ENCODE measurements at regions not wholly inside any gene's neighbourhood (a gene's known extent, or its start where the extent isn't known, plus 50 kb on each side); places are given as distances from the start of the nearest gene placed in this dataset.
"Not testable (repeated sequence)": the region's sequence is repeated elsewhere in the genome, so short reads cannot be mapped to it uniquely, and the experiment has no call there.

DNA sequence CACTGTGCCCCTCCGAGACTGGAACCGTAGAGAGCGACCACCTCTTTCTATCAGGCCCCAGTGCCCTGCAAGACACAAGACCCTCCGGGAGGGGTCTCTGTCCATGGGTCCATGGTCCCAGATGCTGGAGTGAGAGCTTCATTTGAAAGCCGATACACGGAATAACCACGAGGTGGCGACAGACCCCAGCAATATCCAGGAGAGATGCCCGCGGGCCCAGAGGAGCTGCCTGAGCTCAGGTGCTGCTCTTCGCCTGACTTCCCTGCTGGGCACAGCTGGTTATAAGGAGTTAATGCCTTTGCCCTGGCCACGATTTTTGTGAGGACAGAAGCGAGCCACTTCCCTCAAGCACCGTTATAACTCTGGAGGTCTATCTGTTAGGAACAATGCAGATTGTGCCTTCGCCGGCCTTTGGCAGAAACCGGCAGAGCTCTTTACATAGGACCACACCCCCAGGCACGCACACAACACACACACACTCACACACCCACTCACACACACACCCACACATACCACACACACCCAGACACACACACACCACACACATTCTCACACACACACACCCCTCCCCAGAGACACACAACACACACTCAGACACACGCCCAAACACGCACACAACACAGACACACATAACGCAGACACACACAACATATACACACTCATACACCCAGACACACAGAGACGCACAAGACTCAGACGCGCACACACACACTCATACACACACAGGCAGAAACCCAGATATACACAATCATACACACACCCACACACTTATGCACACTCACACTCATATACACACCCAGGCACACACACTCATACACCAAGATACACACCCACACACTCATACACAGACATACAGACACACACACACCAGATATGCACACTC lies 436.4 kb downstream of the SOX9 start:
- DNase-seq (ENCODE audit: low spot score), result peak; percentile 49

DNA sequence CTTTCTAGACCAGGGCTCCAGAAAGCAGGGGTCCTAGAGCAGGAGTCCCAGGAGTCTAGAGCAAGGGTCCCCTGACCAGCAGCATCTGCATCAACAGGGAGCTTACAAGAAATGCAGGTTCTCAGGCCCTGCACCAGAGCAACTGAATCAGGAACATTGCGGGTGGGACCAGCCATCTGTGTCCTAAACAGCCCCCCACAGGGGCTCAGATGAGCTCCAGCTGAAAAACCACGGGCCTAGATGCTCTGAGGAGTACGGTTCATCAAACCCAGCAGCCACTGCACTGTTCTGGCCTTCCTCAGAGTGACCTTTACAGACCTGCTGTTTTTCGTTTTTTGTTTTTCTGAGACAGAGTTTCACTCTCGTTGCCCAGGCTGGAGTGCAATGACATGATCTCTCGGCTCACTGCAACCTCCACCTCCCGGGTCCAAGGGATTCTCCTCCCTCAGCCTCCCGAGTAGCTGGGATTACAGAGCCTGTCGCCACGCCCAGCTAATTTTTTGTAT lies 438.2 kb downstream of the SOX9 start:
- DNase-seq (ENCODE audit: low spot score), result no peak

DNA sequence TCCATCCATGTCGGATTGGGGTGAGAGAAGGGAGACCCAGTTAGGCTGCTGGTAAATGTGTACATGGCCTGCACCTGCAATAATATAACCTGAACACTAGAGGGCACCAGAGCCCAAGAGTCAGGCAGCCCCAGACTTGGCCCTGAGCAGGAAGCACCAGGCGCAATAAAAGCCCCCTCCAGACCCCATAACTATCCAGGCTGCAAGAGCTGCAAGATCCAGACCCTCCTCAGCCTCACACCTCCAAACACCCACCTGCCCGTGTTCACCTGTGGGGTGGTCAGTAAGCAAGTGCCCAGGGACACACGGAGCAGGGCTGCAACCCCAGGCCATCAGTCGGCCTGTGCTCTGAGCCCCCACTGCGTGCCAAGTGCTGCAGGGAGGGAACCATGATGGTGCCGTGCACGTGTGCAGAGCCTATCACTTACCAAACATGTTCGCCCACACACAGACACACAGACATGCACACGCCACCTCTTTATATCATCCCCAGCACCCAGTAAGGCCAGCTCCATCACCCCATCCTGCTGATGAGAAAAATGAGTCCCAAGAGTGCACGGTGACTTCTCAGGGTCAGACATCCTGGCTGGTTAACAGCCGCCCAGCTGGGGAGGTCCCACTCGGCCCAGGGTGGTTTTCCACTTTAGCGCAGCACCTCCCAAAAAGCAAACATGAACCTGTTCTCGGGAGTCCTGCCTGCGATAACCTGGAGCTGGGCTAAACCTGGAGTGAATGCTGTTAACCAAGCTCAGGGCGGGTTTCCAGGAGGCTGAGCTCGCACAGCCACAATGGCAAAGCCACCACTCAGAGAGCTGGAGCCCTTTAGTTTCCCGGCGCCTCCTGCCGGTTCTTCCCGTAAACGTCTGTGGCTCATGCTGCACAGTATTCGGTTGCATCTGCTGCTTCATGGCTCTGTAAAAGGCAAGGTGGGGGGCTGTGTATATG lies 439.8 kb downstream of the SOX9 start:
- peak; percentile 43 for DNase-seq (ENCODE audit: low spot score)

DNA sequence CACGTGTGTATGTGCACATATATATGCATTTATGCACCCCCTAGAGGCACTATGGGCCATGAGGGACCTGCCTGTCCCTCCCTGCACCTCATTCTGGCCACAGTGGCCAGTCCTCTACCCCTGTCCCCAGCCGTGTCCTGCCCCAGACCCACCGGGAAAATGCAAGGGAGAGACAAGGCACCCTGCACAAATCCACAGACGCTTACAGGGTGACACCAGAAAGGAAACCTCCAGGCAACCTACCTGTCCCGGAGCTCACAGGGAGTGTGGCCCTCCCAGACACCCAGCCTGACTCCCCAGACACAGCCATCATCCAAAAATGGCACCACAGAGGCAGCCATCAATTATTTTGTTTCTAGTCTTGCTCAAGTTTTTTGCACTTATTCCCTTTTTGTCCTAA lies 440.4 kb downstream of the SOX9 start:
- no peak for DNase-seq (ENCODE audit: low spot score)

DNA sequence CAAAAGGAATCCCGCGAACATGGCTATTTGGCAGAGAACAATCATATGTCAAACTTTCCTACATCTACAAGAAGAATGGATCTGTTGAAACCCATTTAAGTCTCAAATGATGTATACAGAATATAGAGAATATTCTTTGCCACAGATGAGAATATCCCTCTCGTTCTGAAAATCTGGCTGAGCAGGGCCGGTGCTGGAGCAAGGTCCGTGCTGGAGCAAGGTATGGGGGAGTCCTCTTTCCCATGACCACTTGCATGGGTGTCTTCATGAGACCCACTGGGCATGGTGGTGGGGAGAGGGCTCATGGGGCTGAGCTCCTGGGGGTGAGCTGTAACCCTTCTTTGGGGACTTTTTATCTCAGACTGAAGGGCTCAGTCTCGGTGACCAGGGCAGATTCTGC lies 440.9 kb downstream of the SOX9 start:
- DNase-seq (ENCODE audit: low spot score), result no peak

DNA sequence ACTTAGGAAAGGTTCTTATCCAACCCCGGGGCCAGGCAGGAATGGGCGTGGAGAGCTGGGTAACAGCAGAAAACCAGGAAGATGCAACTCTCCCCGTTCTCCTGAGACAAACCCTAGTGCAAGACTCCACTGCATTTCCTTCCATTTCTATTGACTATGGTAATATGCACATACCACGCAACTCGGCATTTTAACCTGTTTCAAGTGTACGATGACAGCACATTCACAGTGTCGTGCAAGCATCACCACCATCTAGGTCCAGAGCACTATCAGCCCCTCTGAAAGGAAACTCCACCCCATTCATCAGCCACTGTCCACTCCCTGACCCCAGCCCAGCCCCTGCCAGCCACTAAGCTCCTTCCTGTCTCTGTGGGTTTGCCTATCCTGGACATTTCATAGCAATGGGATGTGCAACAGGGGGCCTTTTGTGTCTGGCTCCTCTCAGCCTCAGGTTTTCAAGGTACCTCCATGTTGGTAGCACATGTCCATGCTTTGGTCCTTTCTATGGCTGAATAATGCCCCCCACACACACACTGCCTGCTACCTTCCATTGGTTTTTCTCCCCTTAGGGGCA lies 441.9 kb downstream of the SOX9 start:
- no peak for DNase-seq (ENCODE audit: low spot score)

DNA sequence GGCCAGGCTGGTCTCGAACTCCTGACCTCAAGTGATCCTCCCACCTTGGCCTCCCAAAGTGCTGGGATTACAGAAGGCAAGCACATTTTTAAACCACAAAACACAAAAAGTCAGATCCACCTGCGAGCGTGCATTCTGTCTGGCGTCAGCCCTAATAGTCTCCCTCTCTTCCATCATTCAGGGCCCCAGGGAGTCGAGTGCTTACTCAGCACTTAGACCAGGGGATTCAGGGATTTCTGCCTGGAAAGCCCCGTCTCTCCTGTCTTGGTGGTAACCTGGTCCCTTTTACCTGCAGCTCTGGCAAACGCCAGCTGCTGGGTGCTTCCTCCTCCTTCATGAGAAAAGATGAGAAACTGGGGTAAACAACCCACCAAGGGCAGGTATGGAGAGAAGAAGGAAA lies 443.1 kb downstream of the SOX9 start:
- no peak for DNase-seq (ENCODE audit: low spot score)

DNA sequence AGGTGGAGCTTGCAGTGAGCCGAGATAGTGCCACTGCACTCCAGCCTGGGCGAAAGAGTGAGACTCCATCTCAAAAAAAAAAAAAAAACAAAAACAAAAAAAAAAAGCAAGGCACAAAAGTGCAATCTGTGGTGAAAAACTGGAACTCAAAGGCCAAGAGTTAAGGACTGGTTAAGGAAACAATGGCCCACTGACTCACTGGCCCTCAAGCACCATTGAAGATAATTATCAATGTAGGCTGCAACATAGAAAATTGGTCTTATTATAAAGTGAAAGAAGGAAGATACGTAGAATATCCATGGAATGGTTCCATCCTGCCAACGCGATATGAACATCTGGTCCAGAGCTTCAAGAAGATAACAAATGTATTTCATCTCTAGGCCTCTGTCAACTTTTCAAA lies 444.2 kb downstream of the SOX9 start:
- DNase-seq (ENCODE audit: low spot score), result no peak

DNA sequence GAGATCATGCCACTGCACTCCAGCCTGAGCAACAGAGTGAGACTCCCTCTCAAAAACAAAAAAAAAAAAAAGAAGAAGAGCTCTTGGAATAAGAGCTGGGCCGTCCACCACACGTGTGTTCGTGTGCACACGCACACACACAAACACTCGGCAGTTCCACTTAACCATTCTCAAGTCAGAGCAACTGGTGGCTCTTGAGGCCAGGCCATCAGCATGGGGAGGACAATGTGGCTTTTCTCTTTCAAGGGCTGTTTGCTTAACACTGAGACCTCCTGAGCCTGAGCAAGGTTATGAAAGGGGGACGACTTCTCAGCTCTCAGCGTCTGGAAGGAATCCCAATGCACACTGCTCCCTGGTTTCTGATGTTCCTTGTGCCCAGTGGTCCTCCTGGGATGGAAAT lies 444.9 kb downstream of the SOX9 start:
- DNase-seq (ENCODE audit: low spot score), result no peak

DNA sequence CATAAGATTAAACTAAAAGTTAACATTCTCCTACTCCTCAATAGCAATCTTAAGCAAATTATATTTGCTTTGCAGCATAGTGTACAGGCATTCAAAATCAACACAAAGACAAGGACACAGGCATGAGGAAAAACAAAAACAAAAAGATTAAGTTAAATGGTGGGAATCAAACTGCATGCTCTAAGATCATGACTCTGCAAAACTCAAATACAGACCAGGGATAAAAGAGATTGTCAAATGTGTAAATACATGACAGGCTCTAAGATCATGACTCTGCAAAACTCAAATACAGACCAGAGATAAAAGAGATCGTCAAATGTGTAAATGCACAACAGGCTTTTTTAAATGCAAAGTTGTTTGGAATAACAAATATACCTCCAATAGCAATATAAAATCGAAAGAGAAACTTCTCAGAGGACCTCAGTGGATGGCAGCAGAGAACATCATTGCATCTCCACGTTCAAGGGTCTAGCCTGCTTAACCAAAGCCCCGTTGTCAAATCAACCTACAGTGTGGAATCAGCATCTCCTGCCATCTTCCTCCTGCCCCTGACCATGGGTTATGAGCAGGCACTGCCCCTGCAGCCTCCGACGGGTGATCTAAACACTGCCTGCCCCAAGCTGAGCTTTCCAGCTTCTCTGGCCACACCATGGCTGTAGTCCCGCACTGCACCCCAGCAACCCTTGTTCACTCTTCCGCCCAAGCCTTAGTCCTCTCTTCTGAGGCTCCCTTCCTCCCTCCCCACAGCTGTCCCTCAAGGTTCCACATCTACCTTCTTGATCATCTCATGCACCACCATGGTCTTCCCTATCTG lies 446.1 kb downstream of the SOX9 start:
- no peak for DNase-seq (ENCODE audit: low spot score)

DNA sequence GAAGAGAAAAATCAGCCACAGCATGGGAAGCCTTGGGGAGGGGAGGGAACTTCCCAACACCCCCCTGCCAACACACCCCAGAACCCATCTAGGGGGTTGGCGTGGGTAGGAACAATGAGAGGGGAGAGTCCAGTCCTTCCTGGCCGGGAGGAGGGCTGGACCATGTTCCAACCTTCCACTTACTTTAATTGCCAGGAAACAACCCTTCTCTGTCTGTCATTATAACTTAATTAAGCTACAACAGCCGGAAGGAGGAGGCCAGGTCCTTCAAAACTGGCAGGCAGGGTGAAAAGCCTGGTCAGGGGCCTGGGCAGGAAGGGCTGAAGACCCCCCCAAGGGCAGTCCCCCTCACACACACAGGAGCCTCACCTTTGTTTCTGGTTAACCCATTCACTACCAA lies 447.0 kb downstream of the SOX9 start:
- no peak for DNase-seq (ENCODE audit: low spot score)

DNA sequence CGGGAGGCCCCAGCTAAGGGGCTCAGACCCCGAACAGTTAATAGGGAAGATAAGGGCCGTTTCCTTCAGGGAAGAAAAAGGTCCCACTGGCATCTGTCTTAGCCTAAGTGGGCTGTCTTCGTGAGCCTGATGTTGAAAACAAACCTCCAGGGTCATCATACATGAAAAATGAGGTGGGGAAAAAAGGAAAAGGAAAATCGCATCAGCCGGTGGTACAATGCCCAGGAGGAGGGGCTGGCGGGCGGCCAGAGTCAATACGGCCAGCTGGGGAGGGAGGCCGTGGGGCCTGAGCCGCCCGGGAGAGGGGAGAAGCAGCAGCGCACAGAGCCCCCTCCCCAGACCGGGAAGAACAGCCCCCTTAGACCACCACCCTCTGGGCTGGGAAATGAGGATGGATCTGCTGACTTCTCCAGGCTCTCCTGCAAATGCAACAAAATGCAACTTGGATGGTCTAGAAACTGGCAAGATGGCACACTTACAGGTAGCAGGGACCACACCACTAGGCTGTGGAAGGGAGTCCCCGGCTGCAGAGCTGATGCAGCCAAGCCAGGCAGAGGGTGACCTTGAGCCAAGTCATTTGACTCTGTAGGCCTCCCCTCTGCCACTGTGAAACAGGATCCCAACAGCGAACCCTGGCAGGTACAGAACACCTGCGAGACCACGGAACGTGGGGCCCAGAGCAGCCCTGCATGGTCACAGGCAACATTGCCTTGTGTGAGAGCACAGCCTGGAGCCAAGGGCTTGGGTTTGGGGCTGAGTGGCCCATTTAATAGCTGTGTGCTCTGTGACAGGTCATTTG lies 448.5 kb downstream of the SOX9 start:
- DNase-seq (ENCODE audit: low spot score), result no peak

DNA sequence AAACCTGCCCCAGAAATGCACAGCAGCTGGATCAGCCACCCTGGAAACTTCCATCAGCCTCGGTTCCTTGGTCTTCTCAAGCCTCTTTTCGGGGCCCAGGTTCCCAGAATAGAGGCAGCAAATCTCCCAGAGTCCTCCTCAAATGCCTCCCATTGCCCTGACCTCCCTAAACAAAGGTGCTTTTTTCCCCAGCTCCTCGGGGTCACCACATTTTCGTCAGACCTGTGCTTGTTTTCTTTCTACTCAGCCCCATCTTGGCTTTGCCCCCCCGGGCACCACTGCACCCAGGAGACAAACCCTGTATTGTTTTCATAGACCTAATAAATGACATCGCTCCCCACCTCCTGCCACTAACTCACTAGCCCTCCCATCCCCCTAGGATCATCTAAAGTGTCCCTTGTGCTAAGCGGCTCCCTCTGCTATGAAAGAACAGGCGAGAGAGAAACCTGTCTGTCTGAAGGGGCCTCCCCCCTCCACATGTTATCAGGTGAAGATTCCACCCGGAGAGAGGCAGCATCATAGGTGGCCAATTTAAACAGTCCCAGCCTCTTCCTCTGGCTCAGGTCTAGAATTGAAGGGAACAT lies 451.1 kb downstream of the SOX9 start:
- no peak for DNase-seq (ENCODE audit: low spot score)

DNA sequence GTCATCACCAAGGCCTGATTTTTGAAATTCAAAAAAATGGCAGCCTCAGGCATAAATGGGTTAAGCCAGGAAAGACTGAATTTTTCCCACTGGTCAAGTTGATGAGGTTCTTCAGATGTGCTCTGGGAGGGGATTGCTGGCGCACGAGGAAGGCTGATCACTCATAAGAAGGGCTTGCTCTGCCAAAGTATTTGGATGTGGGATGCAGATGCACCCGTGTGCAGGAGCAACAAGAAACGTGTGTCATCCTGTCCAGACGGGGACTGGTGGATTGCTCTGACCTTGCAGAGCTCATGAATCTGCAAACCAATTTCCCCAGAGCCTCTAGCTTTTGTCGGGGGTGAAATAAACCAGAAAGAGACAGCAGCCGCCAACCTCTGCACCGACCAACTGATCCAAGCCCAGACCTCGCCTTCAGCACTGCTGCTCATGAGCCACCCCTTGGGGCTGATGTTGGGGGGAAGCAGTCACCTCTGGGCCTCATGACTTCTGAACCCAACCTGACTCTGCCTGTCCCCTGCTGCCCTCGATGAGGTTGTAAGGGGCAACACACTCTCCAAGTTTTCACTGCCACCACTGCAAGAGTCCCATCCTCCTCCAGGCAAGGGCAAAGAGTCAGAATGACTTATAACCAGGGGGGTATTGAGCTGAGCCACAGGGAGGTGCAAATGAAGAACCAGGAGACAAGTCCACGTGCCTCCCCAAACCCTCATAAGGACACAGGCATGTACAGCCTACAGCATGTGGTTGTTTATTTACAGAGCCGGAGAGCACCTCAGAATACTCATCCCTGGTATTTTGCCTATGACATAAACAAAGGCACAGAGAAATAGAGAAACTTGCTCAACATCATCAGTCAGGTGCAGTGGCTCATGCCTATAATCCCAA lies 452.0 kb downstream of the SOX9 start:
- DNase-seq (ENCODE audit: low spot score), result no peak

DNA sequence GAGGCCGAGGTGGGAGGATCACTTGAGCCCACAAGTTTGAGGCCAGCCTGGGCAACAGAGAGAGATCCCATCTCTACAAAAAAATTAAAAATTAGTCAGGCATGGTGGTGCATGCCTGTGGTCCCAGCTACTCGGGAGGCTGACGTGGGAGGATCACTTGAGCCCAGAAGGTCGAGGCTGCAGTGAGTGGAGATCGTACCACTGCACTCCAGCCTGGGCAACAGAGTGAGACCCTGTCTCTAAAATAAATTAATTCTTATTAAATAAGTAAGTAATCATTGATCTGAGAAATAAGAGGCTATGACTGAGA lies 452.6 kb downstream of the SOX9 start:
- not testable (repeated sequence) for DNase-seq (ENCODE audit: low spot score)

DNA sequence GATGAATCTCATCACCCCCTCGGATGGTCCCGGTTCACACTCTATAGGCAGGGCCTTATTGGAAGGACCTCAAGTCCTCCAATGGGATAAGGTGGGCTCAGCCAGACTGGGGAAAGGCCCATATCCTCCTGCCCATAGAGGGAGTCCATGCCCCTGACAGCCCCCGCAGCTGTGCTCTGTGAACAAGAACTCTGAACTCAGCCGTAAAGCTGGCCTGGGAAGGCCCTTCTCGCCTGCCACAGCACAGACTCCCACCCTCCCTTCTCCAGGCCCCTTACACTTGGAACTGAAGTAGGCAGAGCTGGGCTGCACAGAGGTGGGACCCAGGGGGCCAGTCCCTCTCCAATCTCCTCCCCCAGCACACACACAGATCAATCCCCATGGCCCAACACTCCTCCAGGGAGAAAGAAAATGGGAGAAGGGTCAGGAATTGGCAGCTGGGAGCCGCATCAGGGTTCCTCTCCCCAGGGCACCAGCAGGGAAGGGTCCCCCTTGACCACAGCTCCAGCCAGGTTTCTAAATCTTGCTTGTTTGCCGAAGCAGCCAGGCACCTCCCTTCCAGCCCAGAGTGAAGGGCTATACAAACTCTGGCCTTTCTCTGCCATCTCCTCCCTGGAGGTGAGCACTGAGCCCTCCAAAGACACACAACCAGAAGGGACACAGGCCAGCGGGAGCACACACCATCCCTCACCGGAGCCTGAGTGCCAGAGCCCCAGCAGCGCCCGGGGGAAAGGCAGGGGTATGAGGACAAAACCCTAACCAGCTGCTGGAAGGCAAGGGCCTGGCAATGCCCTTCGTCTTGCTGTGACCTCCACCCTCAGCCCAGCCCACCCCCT lies 454.1 kb downstream of the SOX9 start:
- no peak for DNase-seq (ENCODE audit: low spot score)

DNA sequence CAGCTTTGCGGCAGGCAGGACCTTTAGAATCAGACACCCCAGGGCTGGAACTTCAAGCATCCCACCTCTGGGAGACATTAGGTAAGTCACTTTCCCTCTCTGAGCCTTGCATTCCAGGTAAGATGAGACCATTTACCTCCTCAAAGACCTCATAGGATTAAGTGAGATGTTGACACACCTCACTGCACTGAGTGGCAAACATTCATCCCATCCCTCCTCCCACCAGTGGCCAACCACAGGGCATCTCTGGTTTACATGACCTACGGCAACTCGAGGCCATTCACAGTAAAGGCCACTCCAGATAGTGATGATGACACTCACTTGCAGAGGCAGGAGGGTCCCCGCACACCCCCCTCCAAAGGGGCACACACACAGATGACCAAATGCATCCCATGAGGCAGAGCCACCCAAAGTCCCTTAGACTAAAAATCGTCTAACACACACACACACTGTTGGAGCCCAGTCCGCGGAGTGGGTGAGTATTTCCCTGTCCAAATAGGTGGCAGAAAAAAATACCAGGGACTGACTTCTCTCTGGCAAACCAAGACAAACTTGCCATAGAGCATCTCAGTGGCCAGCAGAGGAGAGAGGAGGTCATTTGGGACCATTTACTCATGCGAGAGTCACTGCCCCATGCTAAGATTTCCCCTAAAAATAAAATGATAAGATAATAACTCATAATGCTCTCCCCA lies 454.9 kb downstream of the SOX9 start:
- no peak for DNase-seq (ENCODE audit: low spot score)

DNA sequence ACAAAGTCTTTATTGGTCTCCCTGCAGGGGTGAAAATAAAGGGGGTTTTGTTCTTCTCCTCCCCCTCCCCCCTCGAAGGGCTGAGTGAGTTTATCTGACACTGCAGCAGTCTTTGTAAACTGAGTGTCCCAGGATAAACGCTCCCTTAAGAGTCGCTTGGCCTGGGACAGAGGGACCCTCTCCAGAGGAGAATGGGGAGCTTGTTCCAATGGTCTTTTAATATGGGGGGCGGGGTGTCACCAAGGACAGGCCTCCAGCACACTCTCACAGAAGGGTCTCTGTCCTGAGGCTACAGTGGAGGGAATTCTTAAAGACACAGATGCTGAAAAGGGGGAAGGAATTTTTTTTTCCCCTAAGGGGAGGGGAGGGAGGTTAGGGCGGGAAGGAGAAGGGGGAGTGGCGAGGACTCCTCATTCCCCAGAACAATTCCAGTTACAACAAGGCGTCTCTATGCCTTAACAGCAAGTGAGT lies 455.5 kb downstream of the SOX9 start:
- no peak for DNase-seq (ENCODE audit: low spot score)

Data from CD4-positive, alpha-beta T cell treated with Interleukin-6 at 100 ng/mL for 8 hours (primary cell).